ENCODE measurements at regions not wholly inside any gene's neighbourhood (a gene's known extent, or its start where the extent isn't known, plus 50 kb on each side); places are given as distances from the start of the nearest gene placed in this dataset.

DNA sequence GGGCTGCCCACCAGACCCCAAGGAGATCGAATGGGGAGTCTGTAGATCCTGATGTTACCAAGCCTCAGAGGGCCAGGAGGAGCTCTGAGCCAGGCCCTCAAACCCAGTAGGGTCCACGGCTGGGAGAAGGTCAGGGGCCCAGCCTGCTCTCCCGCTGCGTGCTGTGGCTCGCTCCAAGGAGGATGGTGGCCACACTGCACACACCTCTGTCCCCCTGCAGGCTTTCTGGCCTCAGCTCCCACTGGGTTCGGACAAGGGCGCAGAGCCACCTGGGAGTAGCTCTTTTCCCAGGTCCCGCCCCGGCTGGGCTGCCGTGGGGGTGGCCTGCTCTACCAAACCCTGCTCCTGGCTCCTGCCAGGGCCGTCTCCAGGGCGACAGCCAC, 175.8 kb downstream of the ZNF248 start:
- Histone ChIP-seq H3K4me2 (ENCODE audit: low read length) (no peak overlapping the region), H3K4me1 (ENCODE audit: control insufficient read depth, insufficient read depth, low read length) (no peaks in the 10 kb centered on the region), H3K36me3 (ENCODE audit: insufficient read depth, low read length) (no peaks in the 10 kb centered on the region), H3K9ac (ENCODE audit: low read depth, low read length) (no peak overlapping the region), H3K4me3 (ENCODE audit: low read length) (no peak overlapping the region), H3K27me3 (ENCODE audit: control insufficient read depth, insufficient read depth, low read length) (no peaks in the 10 kb centered on the region), H3K9me3 (replicated peaks; ENCODE audit: low read length) (peaks cover 4% of the 10 kb centered on the region)

GRCh38 chr10:37680716-37681616, 176.4 kb downstream of the ZNF248 start:
- no peaks in the 10 kb centered on the region for H3K36me3 ChIP-seq (ENCODE audit: insufficient read depth, low read length)
- no peaks in the 10 kb centered on the region for H3K27me3 ChIP-seq (ENCODE audit: control insufficient read depth, insufficient read depth, low read length)
- no peak overlapping the region for H3K9ac ChIP-seq (ENCODE audit: low read depth, low read length)
- peaks cover 4% of the 10 kb centered on the region for H3K9me3 ChIP-seq (replicated peaks; ENCODE audit: low read length)
- no peak overlapping the region for H3K4me2 ChIP-seq (ENCODE audit: low read length)
- no peak overlapping the region for H3K4me3 ChIP-seq (ENCODE audit: low read length)
- no peaks in the 10 kb centered on the region for H3K4me1 ChIP-seq (ENCODE audit: control insufficient read depth, insufficient read depth, low read length)

GRCh38 chr10:37680243-37680683, 177.1 kb downstream of the ZNF248 start:
- no peak overlapping the region for H3K4me2 ChIP-seq (ENCODE audit: low read length)
- H3K4me1 ChIP-seq (ENCODE audit: control insufficient read depth, insufficient read depth, low read length): no peaks in the 10 kb centered on the region
- H3K4me3 ChIP-seq (ENCODE audit: low read length): no peak overlapping the region
- no peaks in the 10 kb centered on the region for H3K27me3 ChIP-seq (ENCODE audit: control insufficient read depth, insufficient read depth, low read length)
- peaks cover 4% of the 10 kb centered on the region for H3K9me3 ChIP-seq (replicated peaks; ENCODE audit: low read length)
- no peak overlapping the region for H3K9ac ChIP-seq (ENCODE audit: low read depth, low read length)
- no peaks in the 10 kb centered on the region for H3K36me3 ChIP-seq (ENCODE audit: insufficient read depth, low read length)

DNA sequence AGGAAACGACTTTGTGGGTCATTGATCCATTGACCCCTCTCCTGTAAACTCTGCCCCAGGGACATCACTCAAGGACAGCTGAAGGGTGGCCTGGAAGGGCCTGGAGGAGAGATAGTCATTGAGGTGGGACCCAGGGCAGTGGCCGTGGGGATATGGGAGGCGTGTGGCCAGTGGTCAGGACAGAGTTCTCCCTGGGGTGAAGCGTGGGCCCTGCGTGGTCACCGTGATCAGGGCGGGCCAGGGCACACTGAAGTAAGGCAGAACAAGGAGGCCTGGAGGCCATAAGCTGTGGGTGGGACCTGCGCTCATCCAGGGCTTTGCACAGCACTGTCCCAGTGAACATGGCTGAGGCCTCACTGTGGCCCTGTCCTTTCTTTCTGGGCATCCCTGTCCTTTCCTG, 177.9 kb downstream of the ZNF248 start:
- Histone ChIP-seq H3K4me3 (ENCODE audit: low read length) (no peak overlapping the region), H3K4me2 (ENCODE audit: low read length) (no peak overlapping the region), H3K9ac (ENCODE audit: low read depth, low read length) (no peak overlapping the region), H3K9me3 (replicated peaks; ENCODE audit: low read length) (peaks cover 4% of the 10 kb centered on the region), H3K36me3 (ENCODE audit: insufficient read depth, low read length) (no peaks in the 10 kb centered on the region), H3K4me1 (ENCODE audit: control insufficient read depth, insufficient read depth, low read length) (no peaks in the 10 kb centered on the region), H3K27me3 (ENCODE audit: control insufficient read depth, insufficient read depth, low read length) (no peaks in the 10 kb centered on the region)

- H3K27me3 ChIP-seq (ENCODE audit: control insufficient read depth, insufficient read depth, low read length): no peaks in the 10 kb centered on the region
- H3K36me3 ChIP-seq (ENCODE audit: insufficient read depth, low read length): no peaks in the 10 kb centered on the region
- H3K9me3 ChIP-seq (replicated peaks; ENCODE audit: low read length): no peaks in the 10 kb centered on the region
- H3K4me1 ChIP-seq (ENCODE audit: control insufficient read depth, insufficient read depth, low read length): no peaks in the 10 kb centered on the region
- no peak overlapping the region for H3K4me2 ChIP-seq (ENCODE audit: low read length)
- no peak overlapping the region for H3K9ac ChIP-seq (ENCODE audit: low read depth, low read length)
- no peak overlapping the region for H3K4me3 ChIP-seq (ENCODE audit: low read length)
These were observed 182.0 kb downstream of the ZNF248 start for GRCh38 chr10:37675449-37675848.

- Histone ChIP-seq H3K36me3 (ENCODE audit: insufficient read depth, low read length) (no peaks in the 10 kb centered on the region), H3K4me3 (ENCODE audit: low read length) (no peak overlapping the region), H3K4me1 (ENCODE audit: control insufficient read depth, insufficient read depth, low read length) (no peaks in the 10 kb centered on the region), H3K27me3 (ENCODE audit: control insufficient read depth, insufficient read depth, low read length) (no peaks in the 10 kb centered on the region), H3K9ac (ENCODE audit: low read depth, low read length) (no peak overlapping the region), H3K4me2 (ENCODE audit: low read length) (no peak overlapping the region), H3K9me3 (replicated peaks; ENCODE audit: low read length) (no peaks in the 10 kb centered on the region)
These were observed 185.6 kb downstream of the ZNF248 start for GRCh38 chr10:37671802-37672201.

DNA sequence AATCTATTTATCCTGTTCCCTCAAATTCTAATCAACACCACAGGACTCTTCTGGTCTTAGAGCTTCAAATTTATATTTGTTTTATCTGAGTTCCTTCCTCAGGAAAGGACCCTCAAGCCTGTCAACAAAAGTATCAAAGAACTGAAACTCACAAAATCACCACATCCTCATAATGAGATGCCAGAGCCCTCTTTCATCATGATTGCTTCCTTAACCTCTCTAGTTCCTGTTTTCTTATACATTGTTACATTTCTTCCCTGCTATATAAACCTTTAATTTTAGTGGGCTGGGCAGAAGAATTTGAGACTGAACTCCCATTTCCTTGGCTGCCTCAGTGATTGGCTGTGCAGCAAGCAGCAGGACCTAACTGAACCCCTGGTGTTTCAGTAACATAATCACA, 189.7 kb downstream of the ZNF248 start:
- H3K27me3 ChIP-seq (ENCODE audit: control insufficient read depth, insufficient read depth, low read length): no peaks in the 10 kb centered on the region
- no peak overlapping the region for H3K4me2 ChIP-seq (ENCODE audit: low read length)
- H3K4me3 ChIP-seq (ENCODE audit: low read length): no peak overlapping the region
- no peaks in the 10 kb centered on the region for H3K9me3 ChIP-seq (replicated peaks; ENCODE audit: low read length)
- no peaks in the 10 kb centered on the region for H3K4me1 ChIP-seq (ENCODE audit: control insufficient read depth, insufficient read depth, low read length)
- H3K36me3 ChIP-seq (ENCODE audit: insufficient read depth, low read length): no peaks in the 10 kb centered on the region
- no peak overlapping the region for H3K9ac ChIP-seq (ENCODE audit: low read depth, low read length)

DNA sequence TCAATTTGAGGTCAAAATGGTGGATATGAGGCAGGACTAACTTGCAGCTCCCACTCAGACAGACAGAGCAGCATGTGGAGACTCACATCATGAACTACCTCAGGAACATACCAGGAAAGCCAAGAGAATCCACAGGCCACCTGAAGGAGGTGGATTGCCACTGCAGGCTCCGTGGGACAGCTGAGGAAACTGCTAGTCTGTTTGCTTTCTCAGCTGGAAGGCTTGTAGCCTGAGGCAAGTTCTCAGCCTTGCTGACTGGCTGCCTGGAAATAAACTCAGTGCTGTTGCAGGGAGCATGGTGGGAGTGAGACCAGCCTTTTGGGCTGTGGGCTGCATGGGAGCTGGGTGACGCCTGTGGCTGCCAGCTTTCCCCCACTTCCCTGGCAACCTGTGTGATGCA, 202.9 kb downstream of the ZNF248 start:
- H3K9me3 ChIP-seq (replicated peaks; ENCODE audit: low read length): no peaks in the 10 kb centered on the region
- H3K9ac ChIP-seq (ENCODE audit: low read depth, low read length): no peak overlapping the region
- no peaks in the 10 kb centered on the region for H3K27me3 ChIP-seq (ENCODE audit: control insufficient read depth, insufficient read depth, low read length)
- no peaks in the 10 kb centered on the region for H3K36me3 ChIP-seq (ENCODE audit: insufficient read depth, low read length)
- no peak overlapping the region for H3K4me2 ChIP-seq (ENCODE audit: low read length)
- H3K4me3 ChIP-seq (ENCODE audit: low read length): no peak overlapping the region
- H3K4me1 ChIP-seq (ENCODE audit: control insufficient read depth, insufficient read depth, low read length): no peaks in the 10 kb centered on the region

DNA sequence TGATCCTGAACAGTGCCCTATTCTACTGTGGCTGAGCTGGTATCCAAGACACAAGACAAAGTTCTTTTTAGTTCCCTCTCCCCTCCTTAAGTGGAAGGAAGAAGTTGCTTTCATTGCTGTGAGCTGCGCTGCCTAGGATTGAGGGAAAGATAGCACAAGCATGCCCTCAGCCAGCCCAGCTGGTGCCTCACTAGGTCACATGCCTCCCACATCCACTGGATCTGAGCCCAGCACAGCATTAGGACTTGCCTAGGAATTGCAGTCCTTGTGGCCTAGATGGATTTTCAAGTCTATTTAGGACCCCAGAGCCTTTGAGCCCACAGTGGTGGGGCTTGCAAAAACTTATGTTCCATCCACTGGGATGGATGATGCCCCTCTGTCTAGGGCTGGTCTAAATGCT, 214.2 kb downstream of the ZNF248 start:
- Histone ChIP-seq H3K4me3 (ENCODE audit: low read length) (no peak overlapping the region), H3K27me3 (ENCODE audit: control insufficient read depth, insufficient read depth, low read length) (no peaks in the 10 kb centered on the region), H3K4me2 (ENCODE audit: low read length) (no peak overlapping the region), H3K9ac (ENCODE audit: low read depth, low read length) (no peak overlapping the region), H3K4me1 (ENCODE audit: control insufficient read depth, insufficient read depth, low read length) (no peaks in the 10 kb centered on the region), H3K9me3 (replicated peaks; ENCODE audit: low read length) (peaks cover 4% of the 10 kb centered on the region), H3K36me3 (ENCODE audit: insufficient read depth, low read length) (no peaks in the 10 kb centered on the region)

GRCh38 chr10:37640301-37640700, 217.1 kb downstream of the ZNF248 start:
- Histone ChIP-seq H3K27me3 (ENCODE audit: control insufficient read depth, insufficient read depth, low read length) (no peaks in the 10 kb centered on the region), H3K4me1 (ENCODE audit: control insufficient read depth, insufficient read depth, low read length) (no peaks in the 10 kb centered on the region), H3K36me3 (ENCODE audit: insufficient read depth, low read length) (no peaks in the 10 kb centered on the region), H3K4me3 (ENCODE audit: low read length) (no peak overlapping the region), H3K4me2 (ENCODE audit: low read length) (no peak overlapping the region), H3K9ac (ENCODE audit: low read depth, low read length) (no peak overlapping the region), H3K9me3 (replicated peaks; ENCODE audit: low read length) (peaks cover 4% of the 10 kb centered on the region)

GRCh38 chr10:37639200-37639599, 218.2 kb downstream of the ZNF248 start:
- H3K27me3 ChIP-seq (ENCODE audit: control insufficient read depth, insufficient read depth, low read length): no peaks in the 10 kb centered on the region
- peaks cover 4% of the 10 kb centered on the region for H3K9me3 ChIP-seq (replicated peaks; ENCODE audit: low read length)
- H3K36me3 ChIP-seq (ENCODE audit: insufficient read depth, low read length): no peaks in the 10 kb centered on the region
- H3K4me3 ChIP-seq (ENCODE audit: low read length): no peak overlapping the region
- H3K4me1 ChIP-seq (ENCODE audit: control insufficient read depth, insufficient read depth, low read length): no peaks in the 10 kb centered on the region
- H3K4me2 ChIP-seq (ENCODE audit: low read length): no peak overlapping the region
- no peak overlapping the region for H3K9ac ChIP-seq (ENCODE audit: low read depth, low read length)

DNA sequence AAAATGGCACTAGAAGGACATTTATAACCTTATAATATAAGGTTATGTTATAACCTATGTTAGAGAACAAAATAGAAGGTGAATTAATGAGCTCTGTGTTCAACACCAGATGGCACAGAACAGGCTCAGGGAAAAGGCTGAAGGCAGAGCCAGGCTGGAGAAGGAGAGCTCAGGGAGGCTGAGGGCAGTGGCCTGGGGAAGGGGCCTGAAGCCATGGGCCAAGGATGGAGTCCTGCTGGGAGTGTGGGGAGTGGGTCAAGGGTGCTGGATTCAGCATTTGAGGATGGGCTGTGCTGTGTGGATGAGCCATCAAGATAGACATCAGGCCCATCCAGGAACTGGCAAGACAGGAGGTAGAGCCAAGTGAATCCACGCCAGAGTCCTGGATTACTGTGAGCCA, 218.8 kb downstream of the ZNF248 start:
- Histone ChIP-seq H3K4me3 (ENCODE audit: low read length) (no peak overlapping the region), H3K9ac (ENCODE audit: low read depth, low read length) (no peak overlapping the region), H3K4me1 (ENCODE audit: control insufficient read depth, insufficient read depth, low read length) (no peaks in the 10 kb centered on the region), H3K4me2 (ENCODE audit: low read length) (no peak overlapping the region), H3K36me3 (ENCODE audit: insufficient read depth, low read length) (no peaks in the 10 kb centered on the region), H3K27me3 (ENCODE audit: control insufficient read depth, insufficient read depth, low read length) (no peaks in the 10 kb centered on the region), H3K9me3 (replicated peaks; ENCODE audit: low read length) (peaks cover 4% of the 10 kb centered on the region)
